HepG2 (cell line): ENCODE measurements at regions not wholly inside any gene's neighbourhood (a gene's known extent, or its start where the extent isn't known, plus 50 kb on each side); places are given as distances from the start of the nearest gene placed in this dataset.

Experiments used
- ATAC-seq: fragments of 200-7000 bp; cut with Tn5 transposase; 3 replicates; pipeline ENCODE4 v1.9.1; 2020; ENCODE audit warnings: mild to moderate bottlenecking, moderate library complexity
- BruUV-seq: library from RNA; stranded (reverse); fragments of 400-500 nt; replicated peaks from 2 replicates; lab custom pipeline; 2021; lab: Mats Ljungman, UMichigan
- CTCF ChIA-PET: fragments of 300-600 bp; formaldehyde crosslinking; extraction: SDS; loops from one replicate; lab custom pipeline; 2021; ENCODE audit warnings: low total read pairs, inconsistent platforms, low intra/inter-chr PET ratio; lab: Yijun Ruan, JAX
- POLR2A ChIA-PET: fragments of 350-600 bp; sonication (Branson Sonifier 250); formaldehyde crosslinking; loops from one replicate; lab custom pipeline; 2020; ENCODE audit warnings: antibody characterized with exemption, inconsistent platforms; lab: Yijun Ruan, JAX
- DNase-seq: peaks from one replicate; pipeline ENCODE4 v3.0.0-alpha.2; 2015; ENCODE audit warnings: low spot score
- FAIRE-seq: peaks from 3 replicates; lab custom pipeline; 2011; peaks lifted over from hg19 to GRCh38; lab: Jason Lieb, UNC
- H2AFZ ChIP-seq: one replicate; pipeline ENCODE4 v1.6.1; 2011; ENCODE audit warnings: low read length, inconsistent platforms
- H3K27ac ChIP-seq: fragments of 300-600 bp; 3 replicates; pipeline ENCODE4 v1.8.0; 2011; ENCODE audit warnings: mixed run types, mild to moderate bottlenecking, mixed read lengths, low read length, inconsistent platforms; ENCODE audit not compliant: insufficient read depth; ENCODE audit errors: extremely low read length
- H3K27me3 ChIP-seq, 2 experiments: fragments of 200-600 bp in 1 of 2; 2 replicates in 1 of 2; 3 replicates in 1 of 2; pipeline versions ENCODE4 v1.6.0 to v1.8.0; 2011; ENCODE audit warnings: low read length in 2 of 2, mild to moderate bottlenecking in 2 of 2, moderate library complexity in 2 of 2, inconsistent platforms in 1 of 2; ENCODE audit not compliant: insufficient read depth in 2 of 2, control insufficient read depth in 1 of 2
- H3K36me3 ChIP-seq, 2 experiments: fragments of 200-600 bp in 1 of 2; replicated peaks in 1 of 2; 2 replicates in 1 of 2; 3 replicates in 1 of 2; pipeline versions ENCODE4 v1.5.1 to v1.8.0; 2011; ENCODE audit warnings: low read length in 2 of 2, inconsistent platforms in 1 of 2; ENCODE audit not compliant: insufficient read depth in 2 of 2, control insufficient read depth in 1 of 2
- H3K4me1 ChIP-seq: 2 replicates; pipeline ENCODE4 v1.5.1; 2012; ENCODE audit warnings: low read length, inconsistent platforms; ENCODE audit not compliant: insufficient read depth
- H3K4me2 ChIP-seq: 2 replicates; pipeline ENCODE4 v1.6.0; 2011; ENCODE audit warnings: low read depth, low read length, inconsistent platforms
- H3K4me3 ChIP-seq, 3 experiments: fragments of 200-600 bp in 1 of 3; sonication (generic), shearing (Covaris generic) in 1 of 3; replicated peaks in 1 of 3; 2 replicates each; pipeline ENCODE4 v1.5.1; 2011 to 2016; ENCODE audit warnings: low read length in 3 of 3, inconsistent platforms in 2 of 3, low read depth in 2 of 3, mild to moderate bottlenecking in 2 of 3, control low read depth in 1 of 3, mixed read lengths in 1 of 3; ENCODE audit not compliant: insufficient read depth in 1 of 3
- H3K79me2 ChIP-seq: one replicate; pipeline ENCODE4 v1.6.1; 2011; ENCODE audit warnings: low read length, inconsistent platforms; ENCODE audit not compliant: insufficient read depth
- H3K9ac ChIP-seq: 2 replicates; pipeline ENCODE4 v1.6.0; 2011; ENCODE audit warnings: mild to moderate bottlenecking, low read depth, low read length, inconsistent platforms; ENCODE audit not compliant: insufficient read depth
- H3K9me3 ChIP-seq: 2 replicates; pipeline ENCODE4 v1.5.1; 2012; ENCODE audit warnings: mild to moderate bottlenecking, low read length
- H4K20me1 ChIP-seq: 2 replicates; pipeline ENCODE4 v1.6.0; 2011; ENCODE audit warnings: inconsistent platforms, mild to moderate bottlenecking, low read length, moderate library complexity; ENCODE audit not compliant: insufficient read depth
- AKAP8 ChIP-seq: sonication (generic); formaldehyde crosslinking; IDR thresholded peaks from 2 replicates; pipeline ENCODE4 v1.5.1; 2020; ENCODE audit warnings: mild to moderate bottlenecking, missing genetic modification reagents
- FOXA1 ChIP-seq, 2 experiments: fragments of 450-650 bp in 1 of 2; sonication (generic) in 1 of 2; formaldehyde crosslinking in 1 of 2; IDR thresholded peaks; 2 replicates each; pipeline versions ENCODE4 v1.4.0 to v1.6.1; 2016 to 2020; ENCODE audit warnings: missing genetic modification reagents in 1 of 2
- GABPA ChIP-seq, 2 experiments: IDR thresholded peaks; 2 replicates each; pipeline ENCODE4 v1.6.1; 2011 to 2016; ENCODE audit warnings: low read depth in 2 of 2, low read length in 1 of 2, missing biosample characterization in 1 of 2, missing genetic modification characterization in 1 of 2
- HMG20A ChIP-seq: IDR thresholded peaks from 2 replicates; pipeline ENCODE4 v1.6.1; 2016; ENCODE audit warnings: borderline replicate concordance
- KLF16 ChIP-seq, 2 experiments: sonication (generic) in 1 of 2; formaldehyde crosslinking in 1 of 2; IDR thresholded peaks; 2 replicates each; pipeline versions ENCODE4 v1.6.1 to v1.8.0; 2016 to 2023; ENCODE audit warnings: missing genetic modification reagents in 2 of 2, missing compliant biosample characterization in 1 of 2
- PRPF4 ChIP-seq: fragments of 200-400 bp; formaldehyde crosslinking; IDR thresholded peaks from 2 replicates; pipeline ENCODE4 v1.6.1; 2016; ENCODE audit warnings: low read length, low read depth; ENCODE audit not compliant: poor library complexity, severe bottlenecking
- RFX5 ChIP-seq: IDR thresholded peaks from 2 replicates; pipeline ENCODE4 v1.6.1; 2011; ENCODE audit warnings: low read depth, low read length, improper control_type of control experiment
- SIN3A ChIP-seq: IDR thresholded peaks from 2 replicates; pipeline ENCODE4 v1.6.1; 2011; ENCODE audit warnings: low read depth, mild to moderate bottlenecking, control low read depth, low read length, borderline replicate concordance
- SMARCC2 ChIP-seq: fragments of 450-650 bp; IDR thresholded peaks from 2 replicates; pipeline ENCODE4 v1.6.1; 2017; ENCODE audit warnings: antibody characterized with exemption, mild to moderate bottlenecking
- SP4 ChIP-seq: sonication (generic); formaldehyde crosslinking; IDR thresholded peaks from 2 replicates; pipeline ENCODE4 v1.8.1; 2023; ENCODE audit warnings: mild to moderate bottlenecking, missing genetic modification reagents
- in situ Hi-C: cut with HindIII; loops from 2 replicates; pipeline ENCODE4 v1.10.0; 2017; ENCODE audit warnings: low pct_unique_long_range_greater_than_20kb; ENCODE audit not compliant: extremely low pct_ligation_motif_present
- intact Hi-C: fragments of 100-400 bp; cut with micrococcal nuclease; formaldehyde crosslinking; loops from one replicate; pipeline ENCODE4 v1.10.0; 2022; ENCODE audit not compliant: unreplicated experiment
- TF ChIP-seq, protein P1 (sequence below): sonication (generic); formaldehyde crosslinking; conservative IDR thresholded peaks from 2 replicates; pipeline ENCODE4 v1.5.0; 2020; ENCODE audit warnings: missing genetic modification reagents
- TF ChIP-seq, protein P2 (sequence below): sonication (generic); formaldehyde crosslinking; IDR thresholded peaks from 2 replicates; pipeline ENCODE4 v1.4.0; 2020; ENCODE audit warnings: missing genetic modification reagents

DNA sequence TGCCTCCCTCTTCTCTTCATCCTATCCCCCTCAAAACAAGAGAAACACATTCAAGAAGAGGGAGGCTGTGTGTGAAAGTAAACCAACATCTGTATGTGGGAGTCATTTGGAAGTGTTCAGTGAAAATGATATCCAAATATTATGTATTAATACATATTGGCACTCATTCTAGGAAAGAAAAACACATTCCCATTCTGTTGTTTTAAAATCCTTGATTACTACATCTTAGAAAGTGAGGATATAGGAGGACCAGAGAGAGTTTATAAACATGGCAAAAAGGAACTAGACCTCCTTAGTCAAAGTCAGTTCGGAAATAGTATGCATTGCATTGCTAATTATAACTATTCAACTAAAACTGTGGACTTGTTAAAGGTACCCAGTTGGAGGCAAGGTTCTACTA lies 786.6 kb downstream of the ADGRL2 start (continued):
- TF ChIP-seq, protein P1, sequence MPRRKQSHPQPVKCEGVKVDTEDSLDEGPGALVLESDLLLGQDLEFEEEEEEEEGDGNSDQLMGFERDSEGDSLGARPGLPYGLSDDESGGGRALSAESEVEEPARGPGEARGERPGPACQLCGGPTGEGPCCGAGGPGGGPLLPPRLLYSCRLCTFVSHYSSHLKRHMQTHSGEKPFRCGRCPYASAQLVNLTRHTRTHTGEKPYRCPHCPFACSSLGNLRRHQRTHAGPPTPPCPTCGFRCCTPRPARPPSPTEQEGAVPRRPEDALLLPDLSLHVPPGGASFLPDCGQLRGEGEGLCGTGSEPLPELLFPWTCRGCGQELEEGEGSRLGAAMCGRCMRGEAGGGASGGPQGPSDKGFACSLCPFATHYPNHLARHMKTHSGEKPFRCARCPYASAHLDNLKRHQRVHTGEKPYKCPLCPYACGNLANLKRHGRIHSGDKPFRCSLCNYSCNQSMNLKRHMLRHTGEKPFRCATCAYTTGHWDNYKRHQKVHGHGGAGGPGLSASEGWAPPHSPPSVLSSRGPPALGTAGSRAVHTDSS (CRISPR knock-in tag) = no peak
- TF ChIP-seq FOXA1 (IDR thresholded peaks at IDR 0.05) (no peak), FOXA1 (CRISPR knock-in tag; IDR thresholded peaks at IDR 0.05) (no peak)

DNA sequence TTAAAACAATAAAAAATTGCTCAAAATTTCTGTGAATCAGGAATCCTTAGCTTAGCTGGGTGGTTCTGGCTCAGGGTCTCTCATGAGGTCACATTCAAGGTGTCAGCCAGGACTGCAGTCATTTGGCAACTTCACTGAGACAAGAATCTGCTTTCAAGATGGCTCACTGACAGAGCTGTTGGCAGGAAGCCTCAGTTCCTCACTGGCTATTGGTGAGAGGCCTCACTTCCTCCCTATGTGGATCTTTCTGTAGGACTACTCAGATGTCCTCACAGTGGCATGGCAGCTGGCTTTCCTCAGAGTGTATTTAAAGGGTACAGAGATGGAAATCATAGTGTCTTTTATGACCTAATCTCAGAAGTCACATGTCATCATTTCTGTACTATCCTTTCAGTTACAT lies 785.7 kb downstream of the ADGRL2 start:
- TF ChIP-seq, protein P2, sequence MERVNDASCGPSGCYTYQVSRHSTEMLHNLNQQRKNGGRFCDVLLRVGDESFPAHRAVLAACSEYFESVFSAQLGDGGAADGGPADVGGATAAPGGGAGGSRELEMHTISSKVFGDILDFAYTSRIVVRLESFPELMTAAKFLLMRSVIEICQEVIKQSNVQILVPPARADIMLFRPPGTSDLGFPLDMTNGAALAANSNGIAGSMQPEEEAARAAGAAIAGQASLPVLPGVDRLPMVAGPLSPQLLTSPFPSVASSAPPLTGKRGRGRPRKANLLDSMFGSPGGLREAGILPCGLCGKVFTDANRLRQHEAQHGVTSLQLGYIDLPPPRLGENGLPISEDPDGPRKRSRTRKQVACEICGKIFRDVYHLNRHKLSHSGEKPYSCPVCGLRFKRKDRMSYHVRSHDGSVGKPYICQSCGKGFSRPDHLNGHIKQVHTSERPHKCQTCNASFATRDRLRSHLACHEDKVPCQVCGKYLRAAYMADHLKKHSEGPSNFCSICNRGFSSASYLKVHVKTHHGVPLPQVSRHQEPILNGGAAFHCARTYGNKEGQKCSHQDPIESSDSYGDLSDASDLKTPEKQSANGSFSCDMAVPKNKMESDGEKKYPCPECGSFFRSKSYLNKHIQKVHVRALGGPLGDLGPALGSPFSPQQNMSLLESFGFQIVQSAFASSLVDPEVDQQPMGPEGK (CRISPR knock-in tag) = no peak
- TF ChIP-seq SP4 (CRISPR knock-in tag) = no peak
- TF ChIP-seq RFX5 = no peak
- no peak for TF ChIP-seq SMARCC2
- TF ChIP-seq PRPF4 = no peak
- TF ChIP-seq GABPA (IDR thresholded peaks at IDR 0.05; ENCODE audit: low read depth, low read length) = no peak
- TF ChIP-seq GABPA (CRISPR knock-in tag; IDR thresholded peaks at IDR 0.05; ENCODE audit: low read depth) = no peak
- TF ChIP-seq HMG20A (CRISPR knock-in tag) = no peak
- no peak for TF ChIP-seq SIN3A
- no peak for TF ChIP-seq KLF16 (CRISPR knock-in tag; IDR thresholded peaks at IDR 0.05)
- no peak for TF ChIP-seq AKAP8 (CRISPR knock-in tag)
- DNase-seq (no peak), FAIRE-seq (no peak), ATAC-seq (no peak)
- POLR2A ChIA-PET = no interaction called here
- in situ Hi-C loops (no loop called here), intact Hi-C loops (no loop called here)
- Histone ChIP-seq H2AFZ (no peak overlapping the region), H3K4me3 (no peak overlapping the region), H3K9me3 (peaks cover 61% of the 10 kb centered on the region), H3K27me3 (no peaks in the 10 kb centered on the region), H3K79me2 (no peaks in the 10 kb centered on the region), H3K36me3 (no peaks in the 10 kb centered on the region), H3K27ac (no peak overlapping the region), H3K4me1 (no peaks in the 10 kb centered on the region), H3K9ac (no peak overlapping the region), H3K4me2 (no peak overlapping the region), H4K20me1 (no peaks in the 10 kb centered on the region)
- BruUV-seq = no TSS peak
- CTCF ChIA-PET = no interaction called here
